SK-N-MC (cell line): ENCODE measurements at regions not wholly inside any gene's neighbourhood (a gene's known extent, or its start where the extent isn't known, plus 50 kb on each side); places are given as distances from the start of the nearest gene placed in this dataset.

ENCODE experiments used
- DNase-seq: peaks from one replicate; pipeline ENCODE4 v3.0.0-alpha.2; 2011; ENCODE audit warnings: low read depth, low spot score
- H3K27ac ChIP-seq: fragments of 200-600 bp; sonication (generic); 2 replicates; pipeline ENCODE4 v1.5.1; 2016; ENCODE audit warnings: mixed run types
- H3K36me3 ChIP-seq: fragments of 200-600 bp; sonication (generic); 2 replicates; pipeline ENCODE4 v1.6.1; 2017; ENCODE audit warnings: antibody characterized with exemption, low read length, mixed read lengths; ENCODE audit not compliant: insufficient read depth
- H3K4me3 ChIP-seq: fragments of 200-600 bp; sonication (generic); 2 replicates; pipeline ENCODE4 v1.5.1; 2016
- H3K9ac ChIP-seq: fragments of 200-600 bp; sonication (generic); 2 replicates; pipeline ENCODE4 v1.8.0; 2017; ENCODE audit warnings: mixed run types, mixed read lengths; ENCODE audit not compliant: insufficient read length
- H3K9me3 ChIP-seq: fragments of 200-600 bp; sonication (generic); 2 replicates; pipeline ENCODE4 v1.6.1; 2017; ENCODE audit warnings: low read depth, mild to moderate bottlenecking, antibody characterized with exemption, low read length, moderate library complexity, mixed read lengths
- EZH2 ChIP-seq: fragments of 200-600 bp; sonication (generic); IDR thresholded peaks from one replicate; pipeline ENCODE4 v1.6.1; 2017; ENCODE audit warnings: antibody characterized with exemption
- FOXP2 ChIP-seq: optimal IDR thresholded peaks from 2 replicates; pipeline ENCODE3; 2011; ENCODE audit warnings: mild to moderate bottlenecking, moderate library complexity; ENCODE audit not compliant: insufficient read depth; ENCODE audit errors: extremely low read length, control extremely low read depth
- POLR2AphosphoS5 ChIP-seq: IDR thresholded peaks from 2 replicates; pipeline ENCODE4 v1.6.1; 2012; ENCODE audit warnings: mild to moderate bottlenecking, low read depth, low read length, borderline replicate concordance

DNA sequence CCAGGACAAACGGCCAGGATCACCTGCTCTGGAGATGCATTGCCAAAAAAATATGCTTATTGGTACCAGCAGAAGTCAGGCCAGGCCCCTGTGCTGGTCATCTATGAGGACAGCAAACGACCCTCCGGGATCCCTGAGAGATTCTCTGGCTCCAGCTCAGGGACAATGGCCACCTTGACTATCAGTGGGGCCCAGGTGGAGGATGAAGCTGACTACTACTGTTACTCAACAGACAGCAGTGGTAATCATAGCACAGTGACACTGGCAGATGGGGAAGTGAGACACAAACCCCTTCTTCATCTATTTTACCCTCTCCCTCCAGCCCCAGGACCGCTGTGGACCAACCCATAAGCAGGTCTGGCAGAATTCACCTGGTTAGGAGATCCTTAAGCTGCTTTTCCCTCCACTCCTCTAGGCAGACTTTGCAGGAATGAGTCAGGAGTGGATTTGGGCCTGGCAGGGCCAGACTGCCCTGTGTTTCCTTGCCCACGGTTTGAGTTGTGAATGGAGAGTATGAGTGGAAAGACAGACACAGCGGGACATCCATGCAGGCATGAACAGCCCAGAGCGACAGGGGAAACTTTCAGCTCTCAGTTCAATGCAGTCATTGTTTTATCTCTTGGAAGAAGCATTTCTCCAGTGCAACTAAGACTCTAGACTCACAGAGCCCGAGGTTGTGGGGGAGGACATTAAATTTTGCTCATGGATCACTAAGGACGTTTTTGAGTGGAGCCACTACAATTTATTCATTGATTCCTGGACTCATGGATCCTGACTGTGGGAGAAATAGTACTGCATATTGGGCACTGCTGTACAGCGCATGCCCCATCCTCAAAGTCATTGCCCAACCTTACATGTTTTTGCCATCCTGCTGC, 75.3 kb upstream of the IGLL5 start:
- no peak overlapping the region for H3K27ac ChIP-seq
- no peak for TF ChIP-seq FOXP2
- TF ChIP-seq POLR2AphosphoS5: no peak
- no peak for TF ChIP-seq EZH2
- H3K9ac ChIP-seq: no peak overlapping the region
- no peak overlapping the region for H3K4me3 ChIP-seq
- no peaks in the 10 kb centered on the region for H3K36me3 ChIP-seq
- no peak for DNase-seq
- no peaks in the 10 kb centered on the region for H3K9me3 ChIP-seq

DNA sequence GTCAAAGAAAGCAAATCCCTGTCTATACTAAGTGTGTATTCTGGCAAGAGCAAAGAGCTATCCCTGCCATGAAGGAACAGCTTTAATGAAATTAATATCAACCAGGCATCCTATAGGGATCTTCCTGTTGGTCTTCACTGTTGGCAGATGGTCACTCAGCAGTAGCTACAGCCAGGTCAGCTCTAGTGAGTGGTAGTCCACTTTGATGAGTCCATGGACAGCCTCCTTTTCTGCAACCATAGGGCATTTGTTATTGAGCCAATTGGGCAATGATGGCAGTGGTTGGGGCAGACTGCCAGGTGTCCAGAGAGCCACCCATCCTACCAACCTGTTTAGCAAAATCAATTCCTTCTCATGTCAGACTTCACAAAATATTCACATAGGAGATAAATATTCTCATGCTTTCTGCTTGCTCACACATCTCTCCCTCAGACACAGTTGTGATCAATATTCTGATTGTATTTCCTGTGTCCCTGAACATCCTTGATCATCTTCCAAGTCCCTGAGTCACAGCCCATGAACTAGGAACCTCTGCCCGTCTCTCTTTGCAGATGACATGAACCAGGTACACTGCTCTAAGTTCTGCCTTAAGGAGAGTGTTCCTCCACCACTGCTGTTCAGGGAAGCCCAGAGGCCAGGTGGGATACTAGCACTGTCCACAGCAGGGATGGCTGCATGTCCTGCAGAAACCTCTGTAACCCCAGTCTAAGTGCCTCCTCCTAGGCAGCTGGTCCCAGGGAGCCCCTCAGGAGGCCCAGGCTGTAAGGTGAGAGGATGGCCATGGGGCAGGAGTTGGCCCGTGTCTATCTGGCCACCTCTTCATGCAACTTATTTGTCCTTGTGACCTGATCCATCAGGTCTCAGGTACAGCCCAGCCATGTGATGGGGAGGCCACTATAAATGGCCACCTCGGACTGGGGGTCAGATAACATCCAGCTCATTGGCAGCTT, 74.2 kb upstream of the IGLL5 start:
- TF ChIP-seq EZH2 (no peak), FOXP2 (no peak), POLR2AphosphoS5 (no peak)
- no peak overlapping the region for H3K27ac ChIP-seq

DNA sequence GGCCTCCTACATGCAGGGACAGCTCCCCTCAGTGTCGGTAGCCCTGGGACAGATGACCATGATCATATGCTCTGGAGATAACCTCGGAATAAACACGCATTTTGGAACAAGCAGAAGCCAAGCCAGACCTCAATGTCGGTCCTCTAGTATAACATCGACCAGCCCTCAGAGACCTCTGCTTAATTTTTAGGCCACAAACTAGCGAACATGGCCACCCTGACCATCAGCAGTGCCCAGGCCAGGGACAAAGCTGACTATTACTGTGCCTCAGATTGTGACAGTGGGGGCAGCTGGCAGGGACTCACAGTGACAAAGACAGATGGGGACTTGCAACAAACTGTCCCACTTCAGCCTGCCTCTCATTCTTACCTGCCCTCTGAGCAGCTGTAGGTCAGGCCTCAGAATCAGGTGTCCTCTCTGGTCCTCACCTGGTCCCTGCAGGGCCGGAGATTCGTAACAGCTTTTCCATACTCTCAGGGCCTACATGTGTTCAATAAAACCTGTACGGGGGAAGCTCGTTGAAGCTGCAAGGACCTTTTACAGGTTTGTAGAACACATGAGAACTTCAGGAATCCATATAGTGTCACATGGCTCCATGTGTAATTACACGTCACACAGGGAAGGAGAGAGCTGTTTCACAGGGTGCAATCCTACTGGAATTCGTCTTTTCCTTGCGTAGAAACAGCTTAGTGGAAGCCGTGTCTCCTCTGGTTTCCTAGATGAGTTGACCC, 72.8 kb upstream of the IGLL5 start:
- TF ChIP-seq EZH2 (no peak), FOXP2 (no peak), POLR2AphosphoS5 (no peak)
- no peaks in the 10 kb centered on the region for H3K36me3 ChIP-seq
- no peak overlapping the region for H3K4me3 ChIP-seq
- H3K27ac ChIP-seq: no peak overlapping the region
- H3K9ac ChIP-seq: no peak overlapping the region
- no peaks in the 10 kb centered on the region for H3K9me3 ChIP-seq
- DNase-seq: no peak

More for the DNA sequence above, 74.2 kb upstream of the IGLL5 start:
- Histone ChIP-seq H3K36me3 (no peaks in the 10 kb centered on the region), H3K4me3 (no peak overlapping the region), H3K9ac (no peak overlapping the region), H3K9me3 (no peaks in the 10 kb centered on the region)
- no peak for DNase-seq

DNA sequence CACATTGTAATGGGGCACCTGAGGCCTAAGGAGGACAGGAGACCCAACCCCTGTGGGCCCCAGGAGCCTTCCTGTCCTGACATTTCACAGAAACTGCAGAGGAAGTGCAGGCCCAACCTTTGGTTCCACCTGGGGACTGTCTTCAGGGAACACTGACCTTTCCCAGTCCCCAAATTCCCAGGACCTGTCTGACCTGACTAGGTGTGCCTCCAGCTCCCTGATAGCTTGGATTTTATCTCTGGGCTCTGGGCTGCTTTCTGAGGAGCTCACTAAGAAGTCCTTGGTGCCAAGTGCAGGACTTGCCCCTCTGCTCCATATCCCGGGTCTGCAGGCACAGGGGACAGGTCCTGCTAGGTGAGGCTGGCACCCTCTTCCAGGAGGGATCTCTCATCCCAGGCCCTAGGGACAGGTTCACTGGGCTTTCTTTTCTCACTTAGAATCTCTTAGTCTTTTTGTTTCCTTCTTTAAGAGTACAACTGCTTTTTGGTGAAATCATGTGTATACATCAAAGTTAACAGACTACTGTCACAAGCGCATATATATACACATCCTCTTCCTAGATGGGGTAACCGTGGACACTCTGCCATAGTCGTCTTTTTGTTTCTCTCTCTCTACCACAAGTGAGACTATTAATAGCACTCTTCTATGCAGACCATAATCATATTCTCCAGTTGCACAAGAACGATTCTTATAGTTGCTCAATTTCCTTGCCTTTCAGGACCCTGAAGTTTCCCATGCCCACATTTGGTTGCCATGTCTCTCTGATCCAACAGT, 72.0 kb upstream of the IGLL5 start:
- no peaks in the 10 kb centered on the region for H3K9me3 ChIP-seq
- H3K27ac ChIP-seq: no peak overlapping the region
- no peak overlapping the region for H3K4me3 ChIP-seq
- no peak overlapping the region for H3K9ac ChIP-seq
- no peak for TF ChIP-seq POLR2AphosphoS5
- TF ChIP-seq EZH2: no peak
- no peak for TF ChIP-seq FOXP2
- no peak for DNase-seq
- H3K36me3 ChIP-seq: no peaks in the 10 kb centered on the region

DNA sequence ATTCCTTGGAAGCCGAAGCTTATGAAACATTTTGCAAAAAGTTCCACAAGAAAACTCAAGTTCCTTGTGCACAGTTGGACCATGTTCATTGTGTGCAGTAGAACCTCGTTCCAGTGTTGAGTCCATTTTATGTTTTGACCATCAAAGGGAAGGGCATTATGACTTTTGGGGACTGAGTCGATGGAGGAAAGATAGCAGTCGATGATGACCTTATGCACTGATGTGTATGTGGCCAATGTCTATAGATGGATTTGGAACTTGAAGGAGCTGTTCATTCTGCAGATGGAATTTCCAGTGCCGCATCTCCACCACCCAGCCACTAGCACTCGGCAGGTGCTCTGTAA, 71.5 kb upstream of the IGLL5 start:
- Histone ChIP-seq H3K36me3 (no peaks in the 10 kb centered on the region), H3K9ac (no peak overlapping the region), H3K9me3 (no peaks in the 10 kb centered on the region), H3K27ac (no peak overlapping the region), H3K4me3 (no peak overlapping the region)
- TF ChIP-seq EZH2 (no peak), FOXP2 (no peak), POLR2AphosphoS5 (no peak)
- DNase-seq: no peak

DNA sequence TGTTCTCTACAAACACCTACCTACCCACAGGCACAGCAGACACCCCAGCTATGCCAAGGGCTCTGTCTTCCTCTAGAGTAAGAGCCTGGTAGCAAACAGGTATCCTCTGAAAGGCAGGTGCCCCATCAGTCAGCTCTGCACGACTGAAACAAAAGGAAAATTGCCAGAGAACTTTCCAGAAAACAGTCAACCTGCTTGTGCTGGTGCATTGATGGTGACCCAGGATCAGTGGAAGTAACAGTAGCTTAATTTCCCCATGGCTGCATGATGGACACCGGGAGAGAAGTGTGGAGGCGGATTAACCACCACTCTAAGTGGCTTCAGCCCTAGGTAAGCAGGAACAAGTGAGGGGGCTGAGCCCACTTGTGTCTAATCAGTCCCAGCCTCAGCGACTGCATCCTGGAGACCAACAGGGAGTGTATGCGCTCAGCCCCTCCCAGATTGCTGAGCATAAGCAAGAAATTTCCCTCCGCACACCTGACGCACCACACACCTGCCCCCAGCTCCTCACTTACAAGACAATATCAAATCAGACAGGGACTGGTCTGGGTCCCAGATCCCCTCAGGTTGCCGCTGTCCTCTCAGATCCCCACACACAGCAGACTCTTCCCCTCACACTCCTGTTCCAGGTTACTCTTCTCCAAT, 70.7 kb upstream of the IGLL5 start:
- H3K27ac ChIP-seq: no peak overlapping the region
- no peak overlapping the region for H3K9ac ChIP-seq
- TF ChIP-seq EZH2 (no peak), FOXP2 (no peak), POLR2AphosphoS5 (no peak)
- DNase-seq: no peak
- H3K4me3 ChIP-seq: no peak overlapping the region
- no peaks in the 10 kb centered on the region for H3K36me3 ChIP-seq
- no peaks in the 10 kb centered on the region for H3K9me3 ChIP-seq
